SK-N-SH treated with all-trans-retinoic acid at 6 μM for 48 hours (cell line): ENCODE measurements at regions not wholly inside any gene's neighbourhood (a gene's known extent, or its start where the extent isn't known, plus 50 kb on each side); places are given as distances from the start of the nearest gene placed in this dataset.

Source experiments
- ARNTL ChIP-seq: fragments of 450-650 bp; formaldehyde crosslinking; IDR thresholded peaks from 2 replicates; pipeline ENCODE4 v1.5.0; 2020; ENCODE audit warnings: low read depth, mild to moderate bottlenecking, moderate library complexity, borderline replicate concordance
- CSDC2 ChIP-seq: fragments of 250-450 bp; sonication (Bioruptor Pico); IDR thresholded peaks from 2 replicates; pipeline ENCODE4 v1.5.0; 2020; ENCODE audit warnings: mild to moderate bottlenecking, moderate library complexity
- TOX ChIP-seq: fragments of 250-450 bp; sonication (Bioruptor Pico); IDR thresholded peaks from 2 replicates; pipeline ENCODE4 v1.8.0; 2021; ENCODE audit warnings: mild to moderate bottlenecking, moderate library complexity, borderline replicate concordance
- ZNF565 ChIP-seq: fragments of 450-650 bp; formaldehyde crosslinking; conservative IDR thresholded peaks from 2 replicates; pipeline ENCODE4 v1.5.0; 2020; ENCODE audit warnings: low read depth, mild to moderate bottlenecking, moderate library complexity

- TF ChIP-seq CSDC2 (CRISPR knock-in tag) (no peak), ZNF565 (CRISPR knock-in tag) (no peak), ARNTL (no peak), TOX (CRISPR knock-in tag) (no peak)
Measured at GRCh38 chr2:221969087-221969829, 329.5 kb downstream of the PAX3 start.
